DOHH2 (cell line): ENCODE measurements at regions not wholly inside any gene's neighbourhood (a gene's known extent, or its start where the extent isn't known, plus 50 kb on each side); places are given as distances from the start of the nearest gene placed in this dataset.
"Not testable (repeated sequence)": the region's sequence is repeated elsewhere in the genome, so short reads cannot be mapped to it uniquely, and the experiment has no call there.

Experiments used
- CTCF ChIP-seq: fragments of 200-600 bp; sonication (generic); IDR thresholded peaks from one replicate; pipeline ENCODE4 v1.5.1; 2014; ENCODE audit warnings: antibody characterized with exemption, mild to moderate bottlenecking, low read depth, low read length; ENCODE audit not compliant: poor library complexity, severe bottlenecking
- EZH2phosphoT487 ChIP-seq: fragments of 200-600 bp; sonication (generic); IDR thresholded peaks from 2 replicates; pipeline ENCODE4 v1.6.1; 2017; ENCODE audit warnings: borderline replicate concordance, mild to moderate bottlenecking, antibody characterized with exemption, low read length, moderate library complexity, mixed read lengths

GRCh38 chr6:125465332-125465731 lies 163.6 kb upstream of the HDDC2 start:
- not testable (repeated sequence) for TF ChIP-seq CTCF, EZH2phosphoT487
